ENCODE measurements at regions not wholly inside any gene's neighbourhood (a gene's known extent, or its start where the extent isn't known, plus 50 kb on each side); places are given as distances from the start of the nearest gene placed in this dataset.

DNA sequence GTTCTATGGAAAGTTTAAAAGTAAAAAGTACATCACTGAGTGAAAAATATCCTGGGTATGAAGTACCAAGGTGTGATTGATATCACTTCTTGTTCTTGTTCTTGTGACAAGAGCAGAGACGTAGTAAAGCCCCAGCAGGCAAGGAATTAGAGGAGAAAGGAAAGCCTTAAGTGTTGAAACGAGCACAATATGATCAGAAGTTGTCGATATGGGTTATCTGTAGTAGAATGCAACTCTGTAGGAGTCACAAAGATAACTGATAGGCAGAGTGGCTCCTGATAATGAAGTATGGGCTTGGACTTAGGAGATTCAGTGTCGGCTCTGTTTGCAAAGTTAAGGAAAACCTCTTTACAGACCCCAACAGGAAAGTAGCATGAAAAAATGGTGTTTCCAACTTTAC lies 1179.1 kb downstream of the DTWD2 start:
- Histone ChIP-seq H3K4me2 (ENCODE audit: low read depth, low read length) (no peak overlapping the region), H3K4me3 (ENCODE audit: low read length) (no peak overlapping the region)
- TF ChIP-seq EZH2phosphoT487 (IDR thresholded peaks at IDR 0.05; ENCODE audit: low read length): no peak
- TF ChIP-seq, protein P1, sequence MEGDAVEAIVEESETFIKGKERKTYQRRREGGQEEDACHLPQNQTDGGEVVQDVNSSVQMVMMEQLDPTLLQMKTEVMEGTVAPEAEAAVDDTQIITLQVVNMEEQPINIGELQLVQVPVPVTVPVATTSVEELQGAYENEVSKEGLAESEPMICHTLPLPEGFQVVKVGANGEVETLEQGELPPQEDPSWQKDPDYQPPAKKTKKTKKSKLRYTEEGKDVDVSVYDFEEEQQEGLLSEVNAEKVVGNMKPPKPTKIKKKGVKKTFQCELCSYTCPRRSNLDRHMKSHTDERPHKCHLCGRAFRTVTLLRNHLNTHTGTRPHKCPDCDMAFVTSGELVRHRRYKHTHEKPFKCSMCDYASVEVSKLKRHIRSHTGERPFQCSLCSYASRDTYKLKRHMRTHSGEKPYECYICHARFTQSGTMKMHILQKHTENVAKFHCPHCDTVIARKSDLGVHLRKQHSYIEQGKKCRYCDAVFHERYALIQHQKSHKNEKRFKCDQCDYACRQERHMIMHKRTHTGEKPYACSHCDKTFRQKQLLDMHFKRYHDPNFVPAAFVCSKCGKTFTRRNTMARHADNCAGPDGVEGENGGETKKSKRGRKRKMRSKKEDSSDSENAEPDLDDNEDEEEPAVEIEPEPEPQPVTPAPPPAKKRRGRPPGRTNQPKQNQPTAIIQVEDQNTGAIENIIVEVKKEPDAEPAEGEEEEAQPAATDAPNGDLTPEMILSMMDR (IDR thresholded peaks at IDR 0.05; ENCODE audit: low read length): no peak
- TF ChIP-seq EZH2 (optimal IDR thresholded peaks at IDR 0.05; ENCODE audit: low read depth, low read length): no peak

DNA sequence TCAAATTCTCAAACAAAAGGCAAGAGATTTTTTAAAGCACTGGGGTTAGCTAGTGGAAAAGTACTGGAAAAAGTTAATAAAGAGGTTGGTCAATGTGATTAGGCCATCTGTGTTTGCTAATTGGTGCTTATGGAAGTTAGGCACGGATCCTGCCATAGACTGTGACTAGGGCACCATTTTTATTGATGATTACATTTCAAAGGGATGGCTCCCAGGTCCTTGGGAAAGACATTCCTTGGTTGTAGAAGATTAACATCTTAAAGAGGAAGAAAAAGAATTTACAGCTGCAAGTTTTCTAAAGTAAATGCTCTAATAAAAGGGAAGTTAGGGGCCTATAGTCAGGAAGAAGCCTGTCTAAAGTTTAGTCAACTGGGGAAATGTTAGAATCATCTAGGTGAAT lies 1183.3 kb downstream of the DTWD2 start:
- H2AFZ ChIP-seq (ENCODE audit: low read length): no peak overlapping the region
- no peak for DNase-seq
- no peak overlapping the region for H3K27ac ChIP-seq (ENCODE audit: low read length)
- H3F3A ChIP-seq (ENCODE audit: insufficient read depth, low read length): no peaks in the 10 kb centered on the region
- no peak overlapping the region for H3K4me2 ChIP-seq (ENCODE audit: low read depth, low read length)
- TF ChIP-seq, protein P1 (IDR thresholded peaks at IDR 0.05; ENCODE audit: low read length): no peak
- TF ChIP-seq EZH2phosphoT487 (IDR thresholded peaks at IDR 0.05; ENCODE audit: low read length) (no peak), EZH2 (optimal IDR thresholded peaks at IDR 0.05; ENCODE audit: low read depth, low read length) (no peak)
- no peaks in the 10 kb centered on the region for H4K20me1 ChIP-seq (ENCODE audit: insufficient read depth, low read length)
- no peaks in the 10 kb centered on the region for H3K27me3 ChIP-seq (replicated peaks; ENCODE audit: insufficient read depth, low read length)
- no peak overlapping the region for H3K4me3 ChIP-seq (ENCODE audit: low read length)
- no peaks in the 10 kb centered on the region for H3K9me3 ChIP-seq (replicated peaks; ENCODE audit: insufficient read depth, low read length)
- no peak overlapping the region for H3K9ac ChIP-seq (ENCODE audit: low read length)
- no peaks in the 10 kb centered on the region for H3K36me3 ChIP-seq (replicated peaks; ENCODE audit: insufficient read depth, low read length)
- no peaks in the 10 kb centered on the region for H3K9me2 ChIP-seq (replicated peaks; ENCODE audit: insufficient read depth, low read length)
- H3K79me2 ChIP-seq (ENCODE audit: low read length): no peaks in the 10 kb centered on the region
- no peaks in the 10 kb centered on the region for H3K4me1 ChIP-seq (ENCODE audit: low read length)

More for the DNA sequence above, 1179.1 kb downstream of the DTWD2 start:
- H3K9ac ChIP-seq (ENCODE audit: low read length): no peak overlapping the region
- no peaks in the 10 kb centered on the region for H3K79me2 ChIP-seq (ENCODE audit: low read length)
- H3K27me3 ChIP-seq (replicated peaks; ENCODE audit: insufficient read depth, low read length): no peaks in the 10 kb centered on the region
- no peak for DNase-seq
- H3K4me1 ChIP-seq (ENCODE audit: low read length): no peaks in the 10 kb centered on the region
- no peaks in the 10 kb centered on the region for H3K9me3 ChIP-seq (replicated peaks; ENCODE audit: insufficient read depth, low read length)
- no peak overlapping the region for H3K27ac ChIP-seq (ENCODE audit: low read length)
- H3K9me2 ChIP-seq (replicated peaks; ENCODE audit: insufficient read depth, low read length): no peaks in the 10 kb centered on the region
- no peak overlapping the region for H2AFZ ChIP-seq (ENCODE audit: low read length)
- no peaks in the 10 kb centered on the region for H4K20me1 ChIP-seq (ENCODE audit: insufficient read depth, low read length)
- H3F3A ChIP-seq (ENCODE audit: insufficient read depth, low read length): no peaks in the 10 kb centered on the region
- no peaks in the 10 kb centered on the region for H3K36me3 ChIP-seq (replicated peaks; ENCODE audit: insufficient read depth, low read length)

DNA sequence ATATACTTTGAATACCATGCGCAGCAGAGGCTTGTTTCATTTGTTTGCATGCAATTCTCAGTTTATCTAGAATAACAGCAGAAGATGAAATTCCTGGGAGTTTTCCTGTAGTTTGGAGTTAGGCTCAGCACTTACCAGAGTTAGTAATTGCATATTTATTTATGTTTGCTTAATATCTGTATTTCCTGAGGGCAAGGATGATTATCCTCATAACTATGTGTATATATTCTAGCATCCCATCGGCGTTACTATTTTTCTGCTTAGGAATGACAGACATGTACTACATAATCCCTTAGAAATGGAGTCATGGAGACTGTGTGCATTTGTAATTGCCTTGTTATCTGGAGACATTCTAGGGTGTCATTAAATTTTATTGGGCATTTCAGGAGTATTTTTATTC lies 1184.8 kb downstream of the DTWD2 start:
- H3K4me1 ChIP-seq (ENCODE audit: low read length): no peaks in the 10 kb centered on the region
- H3K79me2 ChIP-seq (ENCODE audit: low read length): no peaks in the 10 kb centered on the region
- no peaks in the 10 kb centered on the region for H3K27me3 ChIP-seq (replicated peaks; ENCODE audit: insufficient read depth, low read length)
- no peak overlapping the region for H3K4me2 ChIP-seq (ENCODE audit: low read depth, low read length)
- no peaks in the 10 kb centered on the region for H3F3A ChIP-seq (ENCODE audit: insufficient read depth, low read length)
- no peaks in the 10 kb centered on the region for H3K9me2 ChIP-seq (replicated peaks; ENCODE audit: insufficient read depth, low read length)
- DNase-seq: no peak
- H3K9me3 ChIP-seq (replicated peaks; ENCODE audit: insufficient read depth, low read length): no peaks in the 10 kb centered on the region
- H3K9ac ChIP-seq (ENCODE audit: low read length): no peak overlapping the region
- no peak overlapping the region for H3K27ac ChIP-seq (ENCODE audit: low read length)
- H3K36me3 ChIP-seq (replicated peaks; ENCODE audit: insufficient read depth, low read length): no peaks in the 10 kb centered on the region
- H2AFZ ChIP-seq (ENCODE audit: low read length): no peak overlapping the region
- no peaks in the 10 kb centered on the region for H4K20me1 ChIP-seq (ENCODE audit: insufficient read depth, low read length)
- no peak overlapping the region for H3K4me3 ChIP-seq (ENCODE audit: low read length)
- TF ChIP-seq, protein P1 (IDR thresholded peaks at IDR 0.05; ENCODE audit: low read length): no peak
- no peak for TF ChIP-seq EZH2 (optimal IDR thresholded peaks at IDR 0.05; ENCODE audit: low read depth, low read length)
- TF ChIP-seq EZH2phosphoT487 (IDR thresholded peaks at IDR 0.05; ENCODE audit: low read length): no peak
